Neural cell (in vitro differentiated cells): ENCODE measurements at regions not wholly inside any gene's neighbourhood (a gene's known extent, or its start where the extent isn't known, plus 50 kb on each side); places are given as distances from the start of the nearest gene placed in this dataset.

ENCODE experiments used
- H2AFZ ChIP-seq: fragments of 200-600, 300-800 bp; sonication (generic), shearing (Covaris generic); 2 replicates; pipeline ENCODE4 v1.6.0; 2014; ENCODE audit warnings: low read depth, mild to moderate bottlenecking, antibody characterized with exemption, low read length, moderate library complexity
- H3F3A ChIP-seq: fragments of 200-600 bp; shearing (Covaris generic); 2 replicates; pipeline ENCODE4 v1.6.1; 2016; ENCODE audit warnings: mild to moderate bottlenecking, moderate library complexity, mixed read lengths, antibody characterized with exemption, low read length; ENCODE audit not compliant: insufficient read depth, poor library complexity, severe bottlenecking
- H3K27ac ChIP-seq: fragments of 200-600, 300-800 bp; sonication (generic), shearing (Covaris generic); 2 replicates; pipeline ENCODE4 v1.5.1; 2014; ENCODE audit warnings: mild to moderate bottlenecking, low read length, moderate library complexity
- H3K27me3 ChIP-seq: fragments of 300-800, 200-600 bp; sonication (generic), shearing (Covaris generic); 2 replicates; pipeline ENCODE4 v1.6.0; 2014; ENCODE audit warnings: mild to moderate bottlenecking, low read depth, low read length, moderate library complexity; ENCODE audit not compliant: insufficient read depth
- H3K36me3 ChIP-seq: fragments of 300-800, 200-600 bp; sonication (generic), shearing (Covaris generic); 2 replicates; pipeline ENCODE4 v1.5.1; 2014; ENCODE audit warnings: mild to moderate bottlenecking, antibody characterized with exemption, low read length, moderate library complexity; ENCODE audit not compliant: insufficient read depth
- H3K4me2 ChIP-seq: fragments of 300-800, 200-600 bp; sonication (generic), shearing (Covaris generic); 2 replicates; pipeline ENCODE4 v1.6.0; 2014; ENCODE audit warnings: mild to moderate bottlenecking, low read length
- H3K4me3 ChIP-seq: fragments of 300-800, 200-600 bp; sonication (generic), shearing (Covaris generic); 2 replicates; pipeline ENCODE4 v1.5.1; 2014; ENCODE audit warnings: mild to moderate bottlenecking, low read length, moderate library complexity
- H3K79me2 ChIP-seq: fragments of 200-600 bp; shearing (Covaris generic); replicated peaks from 2 replicates; pipeline ENCODE4 v1.6.0; 2014; ENCODE audit warnings: mild to moderate bottlenecking, low read length, moderate library complexity; ENCODE audit not compliant: insufficient read depth
- H3K9ac ChIP-seq: fragments of 300-800, 200-600 bp; sonication (generic), shearing (Covaris generic); 2 replicates; pipeline ENCODE4 v1.6.1; 2016; ENCODE audit warnings: mild to moderate bottlenecking, low read length, mixed read lengths
- H3K9me2 ChIP-seq: fragments of 200-600 bp; shearing (Covaris generic); 2 replicates; pipeline ENCODE4 v1.6.1; 2016; ENCODE audit warnings: mild to moderate bottlenecking, low read length, mixed read lengths; ENCODE audit not compliant: insufficient read depth
- H3K9me3 ChIP-seq: fragments of 200-600, 300-800 bp; sonication (generic), shearing (Covaris generic); 2 replicates; pipeline ENCODE4 v1.6.1; 2016; ENCODE audit warnings: mild to moderate bottlenecking, mixed run types, low read length, moderate library complexity, mixed read lengths
- H4K20me1 ChIP-seq: fragments of 200-600 bp; shearing (Covaris generic); 2 replicates; pipeline ENCODE4 v1.6.1; 2016; ENCODE audit warnings: mild to moderate bottlenecking, mixed run types; ENCODE audit not compliant: insufficient read depth
- CTCF ChIP-seq: fragments of 450-650 bp; IDR thresholded peaks from 2 replicates; pipeline ENCODE4 v1.5.1; 2014; ENCODE audit warnings: antibody characterized with exemption, mild to moderate bottlenecking, moderate library complexity; ENCODE audit not compliant: poor library complexity, severe bottlenecking
- EP300 ChIP-seq: fragments of 450-650 bp; conservative IDR thresholded peaks from 2 replicates; pipeline ENCODE4 v1.6.1; 2014; ENCODE audit warnings: antibody characterized with exemption, mild to moderate bottlenecking, moderate library complexity; ENCODE audit not compliant: poor library complexity, severe bottlenecking
- EZH2 ChIP-seq: fragments of 200-600, 300-800 bp; shearing (Covaris generic), sonication (generic); IDR thresholded peaks from 2 replicates; pipeline ENCODE4 v1.6.1; 2014; ENCODE audit warnings: antibody characterized with exemption, low read length, borderline replicate concordance, mild to moderate bottlenecking; ENCODE audit not compliant: insufficient read depth, poor library complexity, severe bottlenecking
- MXI1 ChIP-seq: fragments of 450-650 bp; conservative IDR thresholded peaks from 2 replicates; pipeline ENCODE4 v1.6.1; 2014; ENCODE audit warnings: antibody characterized with exemption, mild to moderate bottlenecking; ENCODE audit not compliant: poor library complexity, severe bottlenecking
- POLR2AphosphoS5 ChIP-seq: IDR thresholded peaks from 2 replicates; pipeline ENCODE4 v1.6.1; 2012
- RAD21 ChIP-seq: fragments of 450-650 bp; conservative IDR thresholded peaks from 2 replicates; pipeline ENCODE4 v1.6.1; 2014; ENCODE audit warnings: antibody characterized with exemption, mild to moderate bottlenecking, moderate library complexity
- REST ChIP-seq: IDR thresholded peaks from 2 replicates; pipeline ENCODE4 v1.6.1; 2012; ENCODE audit warnings: borderline replicate concordance
- SMC3 ChIP-seq: fragments of 450-650 bp; conservative IDR thresholded peaks from 2 replicates; pipeline ENCODE4 v1.6.1; 2014; ENCODE audit warnings: antibody characterized with exemption, mild to moderate bottlenecking, moderate library complexity; ENCODE audit not compliant: poor library complexity
- TAF1 ChIP-seq: IDR thresholded peaks from 2 replicates; pipeline ENCODE4 v1.6.1; 2012; ENCODE audit warnings: low read depth
- small RNA-seq, 3 experiments: library from RNA; depleted of rRNA; stranded (forward); fragments of <200 nt; gene quantifications; one replicate each; pipeline ENCODE3, GENCODE V24; 2012

GRCh38 chr7:18445483-18445882 lies 50.1 kb upstream of the HDAC9 start:
- no peak for TF ChIP-seq CTCF
- TF ChIP-seq SMC3, result no peak
- TF ChIP-seq MXI1, result no peak
- no peak for TF ChIP-seq POLR2AphosphoS5
- TF ChIP-seq EZH2, result no peak
- TF ChIP-seq EP300, result no peak
- no peak for TF ChIP-seq TAF1
- TF ChIP-seq REST, result no peak
- TF ChIP-seq RAD21, result no peak
- no peak overlapping the region for H2AFZ ChIP-seq
- no peaks in the 10 kb centered on the region for H4K20me1 ChIP-seq
- H3K79me2 ChIP-seq, result no peaks in the 10 kb centered on the region
- H3K4me3 ChIP-seq, result no peak overlapping the region
- no peak overlapping the region for H3K27ac ChIP-seq
- no peaks in the 10 kb centered on the region for H3F3A ChIP-seq
- H3K9me2 ChIP-seq, result no peaks in the 10 kb centered on the region
- H3K27me3 ChIP-seq, result no peaks in the 10 kb centered on the region
- H3K4me2 ChIP-seq, result no peak overlapping the region
- H3K9ac ChIP-seq, result no peak overlapping the region
- H3K36me3 ChIP-seq, result no peaks in the 10 kb centered on the region
- H3K9me3 ChIP-seq, result no peaks in the 10 kb centered on the region

Small RNAs in the stretch of these regions (small RNA-seq; reads per million reads assigned to genes)
- 0 reads per million in 3 experiments for gene MIR1302-6
